ENCODE measurements at regions not wholly inside any gene's neighbourhood (a gene's known extent, or its start where the extent isn't known, plus 50 kb on each side); places are given as distances from the start of the nearest gene placed in this dataset.

DNA sequence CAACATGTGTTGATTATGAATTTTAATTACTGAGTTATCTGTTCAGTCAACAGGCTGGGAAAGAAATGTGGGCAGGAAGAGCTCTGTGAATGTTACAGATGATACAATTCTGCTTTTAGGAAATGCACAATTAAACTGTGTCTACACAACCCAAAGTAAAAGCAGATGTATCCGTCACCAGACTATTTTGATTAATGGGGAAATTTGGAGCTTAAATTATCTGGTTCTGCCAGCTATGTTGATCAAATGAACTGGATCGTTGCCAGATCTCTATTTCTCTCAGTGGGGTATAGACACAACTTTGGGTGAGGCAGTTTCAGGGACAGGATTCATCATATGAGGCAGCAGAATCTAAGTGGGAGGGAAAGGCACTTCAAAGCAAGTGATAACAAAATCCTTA, 136.5 kb downstream of the NEUROD6 start:
- TF ChIP-seq, protein P1, sequence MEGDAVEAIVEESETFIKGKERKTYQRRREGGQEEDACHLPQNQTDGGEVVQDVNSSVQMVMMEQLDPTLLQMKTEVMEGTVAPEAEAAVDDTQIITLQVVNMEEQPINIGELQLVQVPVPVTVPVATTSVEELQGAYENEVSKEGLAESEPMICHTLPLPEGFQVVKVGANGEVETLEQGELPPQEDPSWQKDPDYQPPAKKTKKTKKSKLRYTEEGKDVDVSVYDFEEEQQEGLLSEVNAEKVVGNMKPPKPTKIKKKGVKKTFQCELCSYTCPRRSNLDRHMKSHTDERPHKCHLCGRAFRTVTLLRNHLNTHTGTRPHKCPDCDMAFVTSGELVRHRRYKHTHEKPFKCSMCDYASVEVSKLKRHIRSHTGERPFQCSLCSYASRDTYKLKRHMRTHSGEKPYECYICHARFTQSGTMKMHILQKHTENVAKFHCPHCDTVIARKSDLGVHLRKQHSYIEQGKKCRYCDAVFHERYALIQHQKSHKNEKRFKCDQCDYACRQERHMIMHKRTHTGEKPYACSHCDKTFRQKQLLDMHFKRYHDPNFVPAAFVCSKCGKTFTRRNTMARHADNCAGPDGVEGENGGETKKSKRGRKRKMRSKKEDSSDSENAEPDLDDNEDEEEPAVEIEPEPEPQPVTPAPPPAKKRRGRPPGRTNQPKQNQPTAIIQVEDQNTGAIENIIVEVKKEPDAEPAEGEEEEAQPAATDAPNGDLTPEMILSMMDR (IDR thresholded peaks at IDR 0.05) = no peak
- no peak for TF ChIP-seq POLR2AphosphoS5 (IDR thresholded peaks at IDR 0.05; ENCODE audit: low read depth, low read length)
- TF ChIP-seq TCF7L2 (IDR thresholded peaks at IDR 0.05; ENCODE audit: low read depth, low read length) = no peak
- TF ChIP-seq, protein P2, sequence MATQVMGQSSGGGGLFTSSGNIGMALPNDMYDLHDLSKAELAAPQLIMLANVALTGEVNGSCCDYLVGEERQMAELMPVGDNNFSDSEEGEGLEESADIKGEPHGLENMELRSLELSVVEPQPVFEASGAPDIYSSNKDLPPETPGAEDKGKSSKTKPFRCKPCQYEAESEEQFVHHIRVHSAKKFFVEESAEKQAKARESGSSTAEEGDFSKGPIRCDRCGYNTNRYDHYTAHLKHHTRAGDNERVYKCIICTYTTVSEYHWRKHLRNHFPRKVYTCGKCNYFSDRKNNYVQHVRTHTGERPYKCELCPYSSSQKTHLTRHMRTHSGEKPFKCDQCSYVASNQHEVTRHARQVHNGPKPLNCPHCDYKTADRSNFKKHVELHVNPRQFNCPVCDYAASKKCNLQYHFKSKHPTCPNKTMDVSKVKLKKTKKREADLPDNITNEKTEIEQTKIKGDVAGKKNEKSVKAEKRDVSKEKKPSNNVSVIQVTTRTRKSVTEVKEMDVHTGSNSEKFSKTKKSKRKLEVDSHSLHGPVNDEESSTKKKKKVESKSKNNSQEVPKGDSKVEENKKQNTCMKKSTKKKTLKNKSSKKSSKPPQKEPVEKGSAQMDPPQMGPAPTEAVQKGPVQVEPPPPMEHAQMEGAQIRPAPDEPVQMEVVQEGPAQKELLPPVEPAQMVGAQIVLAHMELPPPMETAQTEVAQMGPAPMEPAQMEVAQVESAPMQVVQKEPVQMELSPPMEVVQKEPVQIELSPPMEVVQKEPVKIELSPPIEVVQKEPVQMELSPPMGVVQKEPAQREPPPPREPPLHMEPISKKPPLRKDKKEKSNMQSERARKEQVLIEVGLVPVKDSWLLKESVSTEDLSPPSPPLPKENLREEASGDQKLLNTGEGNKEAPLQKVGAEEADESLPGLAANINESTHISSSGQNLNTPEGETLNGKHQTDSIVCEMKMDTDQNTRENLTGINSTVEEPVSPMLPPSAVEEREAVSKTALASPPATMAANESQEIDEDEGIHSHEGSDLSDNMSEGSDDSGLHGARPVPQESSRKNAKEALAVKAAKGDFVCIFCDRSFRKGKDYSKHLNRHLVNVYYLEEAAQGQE (IDR thresholded peaks at IDR 0.05; ENCODE audit: insufficient read depth in 1 of 2, low read depth in 2 of 2, low read length in 1 of 2) = no peak

Measured in Panc1 (cell line).